GM19452 (cell line): ENCODE measurements at regions not wholly inside any gene's neighbourhood (a gene's known extent, or its start where the extent isn't known, plus 50 kb on each side); places are given as distances from the start of the nearest gene placed in this dataset.

Experiments used
- ATAC-seq: cut with Tn5 transposase; IDR thresholded peaks from one replicate; pipeline ENCODE4 v1.9.1; 2021; ENCODE audit not compliant: unreplicated experiment

GRCh38 chr2:51237626-51238271 is 205.8 kb upstream of the NRXN1 start:
- ATAC-seq = no peak

- no peak for ATAC-seq
These were observed 200.1 kb upstream of the NRXN1 start for GRCh38 chr2:51232027-51232426.

GRCh38 chr2:51231071-51231470 is 199.1 kb upstream of the NRXN1 start:
- ATAC-seq = no peak

GRCh38 chr2:51225377-51225776 is 193.4 kb upstream of the NRXN1 start:
- ATAC-seq = no peak

GRCh38 chr2:51224790-51225189 is 192.9 kb upstream of the NRXN1 start:
- no peak for ATAC-seq

- no peak for ATAC-seq
These were observed 190.2 kb upstream of the NRXN1 start for GRCh38 chr2:51222106-51222505.

GRCh38 chr2:51220606-51221005 is 188.7 kb upstream of the NRXN1 start:
- ATAC-seq = no peak

- no peak for ATAC-seq
These were observed 188.1 kb upstream of the NRXN1 start for GRCh38 chr2:51220080-51220479.

- no peak for ATAC-seq
These were observed 187.5 kb upstream of the NRXN1 start for GRCh38 chr2:51219468-51219867.

- ATAC-seq = no peak
These were observed 186.1 kb upstream of the NRXN1 start for GRCh38 chr2:51218047-51218446.

- ATAC-seq = no peak
These were observed 181.9 kb upstream of the NRXN1 start for GRCh38 chr2:51213826-51214225.

- ATAC-seq = no peak
These were observed 180.4 kb upstream of the NRXN1 start for GRCh38 chr2:51212374-51212773.

GRCh38 chr2:51208521-51208920 is 176.6 kb upstream of the NRXN1 start:
- no peak for ATAC-seq

- ATAC-seq = no peak
These were observed 169.4 kb upstream of the NRXN1 start for GRCh38 chr2:51201295-51201694.

GRCh38 chr2:51194656-51195055 is 162.7 kb upstream of the NRXN1 start:
- ATAC-seq = no peak

- ATAC-seq = no peak
These were observed 138.3 kb upstream of the NRXN1 start for GRCh38 chr2:51170273-51170672.

- ATAC-seq = no peak
These were observed 133.8 kb upstream of the NRXN1 start for GRCh38 chr2:51165534-51166260.

GRCh38 chr2:51158251-51158650 is 126.3 kb upstream of the NRXN1 start:
- no peak for ATAC-seq

- ATAC-seq = no peak
These were observed 121.3 kb upstream of the NRXN1 start for GRCh38 chr2:51153236-51153635.

GRCh38 chr2:51151490-51152140 is 119.7 kb upstream of the NRXN1 start:
- ATAC-seq = no peak

GRCh38 chr2:51149725-51150124 is 117.8 kb upstream of the NRXN1 start:
- ATAC-seq = no peak

GRCh38 chr2:51145761-51146160 is 113.8 kb upstream of the NRXN1 start:
- no peak for ATAC-seq
